Chondrocyte (in vitro differentiated cells): ENCODE measurements at regions not wholly inside any gene's neighbourhood (a gene's known extent, or its start where the extent isn't known, plus 50 kb on each side); places are given as distances from the start of the nearest gene placed in this dataset.

ENCODE experiments used
- DNase-seq: peaks from one replicate; pipeline ENCODE4 v3.0.0; 2021; ENCODE audit warnings: mixed read lengths, low spot score
- H3K27ac Mint-ChIP-seq: one replicate; pipeline ENCODE4 v1.8.0; 2021; ENCODE audit warnings: mild to moderate bottlenecking, moderate library complexity, mixed read lengths; ENCODE audit not compliant: unreplicated experiment
- H3K27me3 Mint-ChIP-seq: 2 replicates; pipeline ENCODE4 v1.8.0; 2021; ENCODE audit warnings: low read depth, mixed read lengths
- H3K36me3 Mint-ChIP-seq: 2 replicates; pipeline ENCODE4 v1.8.0; 2021; ENCODE audit warnings: low read depth, mixed read lengths
- H3K4me1 Mint-ChIP-seq: 2 replicates; pipeline ENCODE4 v1.8.0; 2021; ENCODE audit warnings: low read depth, mild to moderate bottlenecking, mixed read lengths
- H3K4me3 Mint-ChIP-seq: one replicate; pipeline ENCODE4 v1.8.0; 2021; ENCODE audit warnings: mild to moderate bottlenecking, moderate library complexity, mixed read lengths; ENCODE audit not compliant: unreplicated experiment
- H3K9me3 Mint-ChIP-seq: 2 replicates; pipeline ENCODE4 v1.8.0; 2021; ENCODE audit warnings: low read depth, mixed read lengths
- TF ChIP-seq, protein P1 (sequence below): fragments of 200-600 bp; sonication (generic); IDR thresholded peaks from 2 replicates; pipeline ENCODE4 v1.5.0; 2021; ENCODE audit warnings: antibody characterized with exemption, mild to moderate bottlenecking, moderate library complexity

DNA sequence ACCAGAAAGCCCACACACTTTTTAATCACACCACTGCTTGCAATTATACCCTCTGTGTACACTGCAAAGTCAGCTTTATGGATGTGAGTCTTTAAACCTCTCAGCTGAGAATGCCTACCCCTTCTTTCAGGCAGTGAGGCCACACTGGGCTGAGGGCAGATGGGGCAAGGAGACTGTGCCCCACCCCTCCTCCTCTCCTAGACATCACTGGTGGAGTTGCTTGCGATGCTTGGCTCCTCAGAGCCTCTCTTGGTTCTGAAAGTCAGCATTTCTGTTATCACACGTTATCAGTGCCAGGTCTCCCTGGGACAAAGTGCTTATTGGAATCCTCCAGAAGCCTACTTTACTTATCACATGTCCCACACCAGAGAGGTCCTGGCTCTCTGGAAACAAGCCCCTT is 128.2 kb downstream of the ZNF621 start:
- H3K9me3 Mint-ChIP-seq: no peaks in the 10 kb centered on the region
- H3K4me3 Mint-ChIP-seq: no peak overlapping the region
- no peaks in the 10 kb centered on the region for H3K36me3 Mint-ChIP-seq
- TF ChIP-seq, protein P1, sequence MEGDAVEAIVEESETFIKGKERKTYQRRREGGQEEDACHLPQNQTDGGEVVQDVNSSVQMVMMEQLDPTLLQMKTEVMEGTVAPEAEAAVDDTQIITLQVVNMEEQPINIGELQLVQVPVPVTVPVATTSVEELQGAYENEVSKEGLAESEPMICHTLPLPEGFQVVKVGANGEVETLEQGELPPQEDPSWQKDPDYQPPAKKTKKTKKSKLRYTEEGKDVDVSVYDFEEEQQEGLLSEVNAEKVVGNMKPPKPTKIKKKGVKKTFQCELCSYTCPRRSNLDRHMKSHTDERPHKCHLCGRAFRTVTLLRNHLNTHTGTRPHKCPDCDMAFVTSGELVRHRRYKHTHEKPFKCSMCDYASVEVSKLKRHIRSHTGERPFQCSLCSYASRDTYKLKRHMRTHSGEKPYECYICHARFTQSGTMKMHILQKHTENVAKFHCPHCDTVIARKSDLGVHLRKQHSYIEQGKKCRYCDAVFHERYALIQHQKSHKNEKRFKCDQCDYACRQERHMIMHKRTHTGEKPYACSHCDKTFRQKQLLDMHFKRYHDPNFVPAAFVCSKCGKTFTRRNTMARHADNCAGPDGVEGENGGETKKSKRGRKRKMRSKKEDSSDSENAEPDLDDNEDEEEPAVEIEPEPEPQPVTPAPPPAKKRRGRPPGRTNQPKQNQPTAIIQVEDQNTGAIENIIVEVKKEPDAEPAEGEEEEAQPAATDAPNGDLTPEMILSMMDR: no peak
- H3K27ac Mint-ChIP-seq: no peak overlapping the region
- H3K27me3 Mint-ChIP-seq: peaks cover 12% of the 10 kb centered on the region
- no peaks in the 10 kb centered on the region for H3K4me1 Mint-ChIP-seq
- DNase-seq: no peak

DNA sequence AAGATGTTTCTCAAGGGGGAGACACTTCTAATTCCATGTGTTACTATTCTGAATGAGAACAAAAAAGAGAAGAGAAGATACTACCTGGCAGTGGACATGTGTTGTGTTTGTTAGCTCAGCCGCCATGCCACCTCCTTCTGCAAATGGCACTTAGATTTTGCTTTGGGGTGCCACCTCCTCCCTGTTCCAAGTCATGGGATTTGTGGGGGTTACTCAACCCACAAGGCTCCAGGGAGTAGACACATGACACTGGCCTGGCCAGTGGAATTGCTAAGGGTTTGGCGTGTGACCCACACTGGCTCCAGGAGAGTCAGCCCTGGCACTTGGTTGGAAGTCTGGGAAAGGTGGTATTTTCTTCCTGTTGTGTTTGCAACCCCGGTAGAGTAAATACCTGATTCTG is 129.1 kb downstream of the ZNF621 start:
- Mint-ChIP-seq H3K27me3 (peaks cover 12% of the 10 kb centered on the region), H3K4me1 (no peaks in the 10 kb centered on the region), H3K36me3 (no peaks in the 10 kb centered on the region), H3K27ac (no peak overlapping the region), H3K9me3 (no peaks in the 10 kb centered on the region), H3K4me3 (no peak overlapping the region)
- no peak for DNase-seq
- TF ChIP-seq, protein P1: no peak

DNA sequence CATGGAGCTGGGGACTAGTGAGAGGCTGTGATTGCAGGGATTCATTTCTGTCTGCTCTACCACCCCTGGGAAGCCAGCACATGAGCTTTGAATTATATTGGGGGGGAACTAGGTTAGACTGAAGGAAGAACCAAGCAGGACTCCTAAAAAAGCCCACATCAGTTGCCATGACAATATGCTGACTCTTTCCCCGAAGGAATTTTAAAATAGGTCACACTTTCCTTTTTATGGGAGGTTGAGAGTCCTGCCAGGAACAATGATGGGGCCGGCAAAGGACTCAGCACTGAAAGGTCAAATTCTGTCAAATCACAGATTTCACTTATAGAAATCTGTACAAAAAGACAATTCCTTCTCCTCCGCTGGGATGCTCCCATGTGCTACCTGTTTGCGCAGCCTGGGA is 130.8 kb downstream of the ZNF621 start:
- Mint-ChIP-seq H3K27ac (no peak overlapping the region), H3K36me3 (no peaks in the 10 kb centered on the region), H3K9me3 (no peaks in the 10 kb centered on the region), H3K27me3 (peaks cover 16% of the 10 kb centered on the region), H3K4me1 (no peaks in the 10 kb centered on the region), H3K4me3 (no peak overlapping the region)
- TF ChIP-seq, protein P1: no peak
- no peak for DNase-seq

DNA sequence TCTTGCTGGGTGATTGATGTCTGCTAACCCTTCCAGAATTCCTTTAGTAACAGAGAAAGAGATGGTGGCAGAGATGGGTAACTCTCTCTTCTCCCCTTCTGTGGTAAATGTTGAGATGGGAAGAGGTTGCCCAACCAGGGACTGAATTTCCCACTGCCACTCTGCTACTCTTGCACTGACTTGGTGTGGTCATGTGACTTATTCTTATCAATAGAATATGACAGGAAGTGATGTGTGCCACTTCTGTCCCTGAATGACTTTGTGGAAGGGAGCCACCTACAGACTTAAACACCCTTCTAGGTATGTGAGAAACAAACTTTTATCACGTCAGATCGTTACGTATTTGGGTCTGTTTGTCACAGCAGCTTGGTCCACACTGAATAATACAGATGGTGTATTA is 132.9 kb downstream of the ZNF621 start:
- Mint-ChIP-seq H3K4me3 (no peak overlapping the region), H3K27me3 (peaks cover 16% of the 10 kb centered on the region), H3K36me3 (no peaks in the 10 kb centered on the region), H3K27ac (no peak overlapping the region), H3K4me1 (no peaks in the 10 kb centered on the region), H3K9me3 (no peaks in the 10 kb centered on the region)
- no peak for DNase-seq
- TF ChIP-seq, protein P1: no peak

DNA sequence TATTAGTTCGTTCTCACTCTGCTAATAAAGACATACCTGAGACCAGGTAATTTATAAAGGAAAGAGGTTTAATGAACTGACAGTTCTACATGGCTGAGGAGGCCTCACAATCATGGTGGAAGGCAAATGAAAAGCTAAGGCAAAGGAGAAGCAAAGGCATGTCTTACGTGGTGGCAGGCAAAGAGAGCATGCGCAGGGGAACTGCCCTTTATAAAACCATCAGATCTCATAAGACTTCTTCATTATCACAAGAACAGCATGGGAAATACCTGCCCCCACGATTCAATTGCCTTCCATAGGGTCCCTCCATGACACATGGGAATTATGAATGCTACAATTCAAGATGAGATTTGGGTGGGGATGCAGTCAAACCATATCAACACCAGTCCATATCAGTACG is 133.5 kb downstream of the ZNF621 start:
- Mint-ChIP-seq H3K9me3 (no peaks in the 10 kb centered on the region), H3K27ac (no peak overlapping the region), H3K4me1 (no peaks in the 10 kb centered on the region), H3K27me3 (peaks cover 16% of the 10 kb centered on the region), H3K4me3 (no peak overlapping the region), H3K36me3 (no peaks in the 10 kb centered on the region)
- DNase-seq: no peak
- TF ChIP-seq, protein P1: no peak
